OCI-LY3 (cell line): ENCODE measurements at regions not wholly inside any gene's neighbourhood (a gene's known extent, or its start where the extent isn't known, plus 50 kb on each side); places are given as distances from the start of the nearest gene placed in this dataset.

ENCODE experiments used
- H2AFZ ChIP-seq: fragments of 200-600, 300-600 bp; shearing (Covaris generic); 2 replicates; pipeline ENCODE4 v1.6.0; 2014; ENCODE audit warnings: antibody characterized with exemption, low read depth, low read length
- H3K27ac ChIP-seq: fragments of 200-600, 300-600 bp; sonication (generic); 2 replicates; pipeline ENCODE4 v1.5.1; 2014; ENCODE audit warnings: mild to moderate bottlenecking, low read length, moderate library complexity, mixed read lengths
- H3K27me3 ChIP-seq: fragments of 200-600, 300-600 bp; sonication (generic); 2 replicates; pipeline ENCODE4 v1.6.1; 2014; ENCODE audit warnings: low read depth, low read length, mixed read lengths
- H3K36me3 ChIP-seq: fragments of 200-600, 300-600 bp; sonication (generic); replicated peaks from 2 replicates; pipeline ENCODE3; 2014; ENCODE audit warnings: low read depth, low read length, mixed read lengths
- H3K4me1 ChIP-seq: fragments of 300-600, 200-600 bp; sonication (generic); 2 replicates; pipeline ENCODE4 v1.6.1; 2014; ENCODE audit warnings: low read length, mixed read lengths
- H3K4me2 ChIP-seq: fragments of 200-600, 300-600 bp; sonication (generic); 2 replicates; pipeline ENCODE4 v1.6.1; 2014; ENCODE audit warnings: low read length, mixed read lengths
- H3K4me3 ChIP-seq: fragments of 300-600, 200-600 bp; sonication (generic); 2 replicates; pipeline ENCODE4 v1.5.1; 2014; ENCODE audit warnings: antibody characterized with exemption, mild to moderate bottlenecking, low read length, moderate library complexity
- H3K79me2 ChIP-seq: fragments of 300-600, 200-600 bp; shearing (Covaris generic); 2 replicates; pipeline ENCODE4 v1.6.1; 2014; ENCODE audit warnings: mild to moderate bottlenecking, low read length, mixed read lengths
- H3K9ac ChIP-seq: fragments of 300-600, 200-600 bp; shearing (Covaris generic); 2 replicates; pipeline ENCODE4 v1.6.0; 2014; ENCODE audit warnings: mild to moderate bottlenecking, low read length, moderate library complexity
- H3K9me3 ChIP-seq: fragments of 200-600, 300-600 bp; shearing (Covaris generic); 2 replicates; pipeline ENCODE4 v1.6.1; 2014; ENCODE audit warnings: low read length, mixed read lengths; ENCODE audit not compliant: insufficient read depth
- H4K20me1 ChIP-seq: fragments of 200-600, 300-600 bp; sonication (generic); 2 replicates; pipeline ENCODE4 v1.6.1; 2016; ENCODE audit warnings: low read length, mixed read lengths; ENCODE audit not compliant: insufficient read depth
- CTCF ChIP-seq: fragments of 200-600, 300-600 bp; sonication (generic); IDR thresholded peaks from 2 replicates; pipeline ENCODE4 v1.5.1; 2014; ENCODE audit warnings: antibody characterized with exemption, low read length, low read depth
- EZH2phosphoT487 ChIP-seq: fragments of 200-600 bp; shearing (Covaris generic); IDR thresholded peaks from 2 replicates; pipeline ENCODE4 v1.6.1; 2018; ENCODE audit warnings: antibody characterized with exemption, mixed run types, low read depth

DNA sequence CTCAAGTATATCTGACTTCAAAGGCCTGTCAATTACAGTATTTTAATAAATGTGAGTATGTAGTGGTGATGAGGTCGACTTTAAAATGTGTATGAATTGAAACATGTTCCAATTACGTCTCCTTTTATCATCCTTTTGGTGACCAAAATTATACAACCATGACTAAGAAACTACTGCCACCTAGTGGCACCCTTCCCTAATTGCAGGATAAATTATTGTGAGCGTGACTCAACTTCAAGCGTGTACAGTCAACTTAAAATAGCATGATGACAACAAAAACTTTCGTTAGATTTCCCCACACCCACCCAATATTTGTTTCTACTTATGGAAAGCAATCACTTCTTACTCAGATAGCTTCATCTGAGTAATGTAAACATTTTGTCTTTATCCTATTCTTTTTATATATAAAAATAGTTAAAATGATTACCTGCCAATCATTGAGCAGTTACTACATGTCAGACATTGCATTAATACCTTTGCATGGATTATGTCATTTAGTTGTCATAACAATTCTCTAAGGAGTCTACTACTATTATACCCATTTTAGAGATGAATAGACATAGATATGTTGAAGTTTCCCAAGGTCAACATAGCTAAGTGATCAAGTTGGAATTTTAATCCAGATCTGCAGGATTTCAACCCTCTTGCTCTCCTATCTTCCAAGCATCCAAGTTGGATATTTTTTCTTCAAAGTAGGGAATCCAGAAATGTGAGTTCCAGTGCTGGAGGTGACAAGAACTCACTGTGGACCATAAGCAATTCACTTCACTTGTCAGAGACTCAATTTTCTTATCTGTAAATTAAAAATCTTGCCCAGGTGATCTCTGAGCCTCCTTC, 106.0 kb downstream of the MEX3B start:
- Histone ChIP-seq H3K9ac (no peak overlapping the region), H3K4me3 (no peak overlapping the region), H3K27me3 (peaks cover 45% of the 10 kb centered on the region), H4K20me1 (no peaks in the 10 kb centered on the region), H3K36me3 (no peaks in the 10 kb centered on the region), H3K9me3 (no peaks in the 10 kb centered on the region), H3K4me1 (no peaks in the 10 kb centered on the region), H3K27ac (no peak overlapping the region), H3K79me2 (no peaks in the 10 kb centered on the region), H2AFZ (no peak overlapping the region), H3K4me2 (no peak overlapping the region)
- TF ChIP-seq EZH2phosphoT487: no peak
- peak; percentile 95 for TF ChIP-seq CTCF

- Histone ChIP-seq H2AFZ (no peak overlapping the region), H3K4me3 (no peak overlapping the region), H3K36me3 (no peaks in the 10 kb centered on the region), H3K27me3 (peaks cover 37% of the 10 kb centered on the region), H3K4me1 (no peaks in the 10 kb centered on the region), H3K9ac (no peak overlapping the region), H4K20me1 (no peaks in the 10 kb centered on the region), H3K27ac (no peak overlapping the region), H3K4me2 (no peak overlapping the region), H3K79me2 (no peaks in the 10 kb centered on the region), H3K9me3 (no peaks in the 10 kb centered on the region)
- no peak for TF ChIP-seq EZH2phosphoT487
- no peak for TF ChIP-seq CTCF
Measured at GRCh38 chr15:81937189-81937588, 108.6 kb downstream of the MEX3B start.

- Histone ChIP-seq H3K9ac (no peak overlapping the region), H3K4me3 (no peak overlapping the region), H4K20me1 (no peaks in the 10 kb centered on the region), H3K9me3 (no peaks in the 10 kb centered on the region), H3K4me1 (no peaks in the 10 kb centered on the region), H3K36me3 (no peaks in the 10 kb centered on the region), H3K79me2 (no peaks in the 10 kb centered on the region), H3K27me3 (peaks cover 4% of the 10 kb centered on the region; the same call in 1 of the 2 replicates), H2AFZ (no peak overlapping the region), H3K27ac (no peak overlapping the region), H3K4me2 (no peak overlapping the region)
- TF ChIP-seq EZH2phosphoT487: no peak
- TF ChIP-seq CTCF: no peak
Measured at GRCh38 chr15:81930582-81931369, 115.0 kb downstream of the MEX3B start.

GRCh38 chr15:81929557-81929956, 116.3 kb downstream of the MEX3B start:
- no peaks in the 10 kb centered on the region for H3K9me3 ChIP-seq
- no peak overlapping the region for H3K4me3 ChIP-seq
- H3K9ac ChIP-seq: no peak overlapping the region
- no peak overlapping the region for H3K4me2 ChIP-seq
- H3K27ac ChIP-seq: no peak overlapping the region
- no peak for TF ChIP-seq CTCF
- no peak for TF ChIP-seq EZH2phosphoT487
- no peak overlapping the region for H2AFZ ChIP-seq
- H4K20me1 ChIP-seq: no peaks in the 10 kb centered on the region
- H3K4me1 ChIP-seq: no peaks in the 10 kb centered on the region
- H3K36me3 ChIP-seq: no peaks in the 10 kb centered on the region
- peaks cover 4% of the 10 kb centered on the region; the same call in 1 of the 2 replicates for H3K27me3 ChIP-seq
- no peaks in the 10 kb centered on the region for H3K79me2 ChIP-seq
